Ishikawa (cell line): ENCODE measurements at regions not wholly inside any gene's neighbourhood (a gene's known extent, or its start where the extent isn't known, plus 50 kb on each side); places are given as distances from the start of the nearest gene placed in this dataset.

ENCODE experiments used
- CEBPB ChIP-seq: IDR thresholded peaks from 2 replicates; pipeline ENCODE4 v1.6.1; 2012
- CREB1 ChIP-seq: IDR thresholded peaks from 2 replicates; pipeline ENCODE4 v1.6.1; 2012; ENCODE audit warnings: low read depth
- EGR1 ChIP-seq: IDR thresholded peaks from 2 replicates; pipeline ENCODE4 v1.6.1; 2012
- EP300 ChIP-seq: IDR thresholded peaks from 2 replicates; pipeline ENCODE4 v1.6.1; 2012; ENCODE audit warnings: borderline replicate concordance
- FOXM1 ChIP-seq: IDR thresholded peaks from 2 replicates; pipeline ENCODE4 v1.6.1; 2012; ENCODE audit warnings: low read depth, borderline replicate concordance
- NFIC ChIP-seq: IDR thresholded peaks from 2 replicates; pipeline ENCODE4 v1.6.1; 2012
- RAD21 ChIP-seq: IDR thresholded peaks from 2 replicates; pipeline ENCODE4 v1.6.1; 2012; ENCODE audit warnings: low read depth
- TAF1 ChIP-seq: IDR thresholded peaks from 2 replicates; pipeline ENCODE4 v1.6.1; 2012; ENCODE audit warnings: low read depth, mild to moderate bottlenecking
- TCF12 ChIP-seq: IDR thresholded peaks from 2 replicates; pipeline ENCODE4 v1.6.1; 2012; ENCODE audit warnings: low read depth
- TEAD4 ChIP-seq: IDR thresholded peaks from 2 replicates; pipeline ENCODE4 v1.6.1; 2012
- YY1 ChIP-seq: IDR thresholded peaks from 2 replicates; pipeline ENCODE4 v1.6.1; 2012; ENCODE audit warnings: low read depth
- ZBTB7A ChIP-seq: IDR thresholded peaks from 2 replicates; pipeline ENCODE4 v1.6.1; 2012; ENCODE audit warnings: low read depth
- TF ChIP-seq, protein P1 (sequence below): IDR thresholded peaks from 2 replicates; pipeline ENCODE4 v1.6.1; 2012
- TF ChIP-seq, protein P2 (sequence below): IDR thresholded peaks from 2 replicates; pipeline ENCODE4 v1.6.1; 2012
- TF ChIP-seq, protein P3 (sequence below): IDR thresholded peaks from 2 replicates; pipeline ENCODE4 v1.6.1; 2012; ENCODE audit warnings: low read depth, mild to moderate bottlenecking

DNA sequence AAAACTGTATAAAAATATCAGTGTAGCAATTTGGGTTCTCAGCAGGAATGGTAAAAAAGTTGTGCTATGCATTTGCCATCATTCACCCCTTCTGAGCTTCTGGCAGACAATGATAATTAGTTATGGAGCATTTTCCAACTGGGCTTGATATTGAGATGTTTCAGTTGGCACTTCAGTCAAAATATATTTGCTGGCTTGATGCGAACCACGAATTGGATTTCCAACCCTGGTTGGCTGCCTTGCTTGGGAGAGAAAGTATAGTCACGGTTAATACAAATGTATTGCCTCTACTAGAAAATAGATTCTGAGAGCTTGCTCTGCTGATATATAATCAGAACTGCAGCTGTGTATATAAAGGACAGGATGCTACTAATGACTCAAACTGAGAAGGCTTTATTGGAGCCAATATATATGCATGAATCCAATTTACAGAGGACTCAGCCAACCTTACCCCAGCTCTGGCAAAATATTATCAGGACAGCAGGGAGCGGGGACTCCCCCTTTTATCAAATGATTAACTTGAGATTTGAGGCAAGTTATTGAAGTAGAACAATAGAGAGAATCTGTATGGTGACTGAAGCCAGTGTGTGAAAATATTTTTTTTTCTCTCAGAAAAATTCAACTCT is 219.8 kb upstream of the SMIM30 start:
- TF ChIP-seq TCF12 (no peak), CEBPB (no peak), FOXM1 (no peak), ZBTB7A (no peak), NFIC (no peak), TAF1 (no peak), TEAD4 (no peak)

DNA sequence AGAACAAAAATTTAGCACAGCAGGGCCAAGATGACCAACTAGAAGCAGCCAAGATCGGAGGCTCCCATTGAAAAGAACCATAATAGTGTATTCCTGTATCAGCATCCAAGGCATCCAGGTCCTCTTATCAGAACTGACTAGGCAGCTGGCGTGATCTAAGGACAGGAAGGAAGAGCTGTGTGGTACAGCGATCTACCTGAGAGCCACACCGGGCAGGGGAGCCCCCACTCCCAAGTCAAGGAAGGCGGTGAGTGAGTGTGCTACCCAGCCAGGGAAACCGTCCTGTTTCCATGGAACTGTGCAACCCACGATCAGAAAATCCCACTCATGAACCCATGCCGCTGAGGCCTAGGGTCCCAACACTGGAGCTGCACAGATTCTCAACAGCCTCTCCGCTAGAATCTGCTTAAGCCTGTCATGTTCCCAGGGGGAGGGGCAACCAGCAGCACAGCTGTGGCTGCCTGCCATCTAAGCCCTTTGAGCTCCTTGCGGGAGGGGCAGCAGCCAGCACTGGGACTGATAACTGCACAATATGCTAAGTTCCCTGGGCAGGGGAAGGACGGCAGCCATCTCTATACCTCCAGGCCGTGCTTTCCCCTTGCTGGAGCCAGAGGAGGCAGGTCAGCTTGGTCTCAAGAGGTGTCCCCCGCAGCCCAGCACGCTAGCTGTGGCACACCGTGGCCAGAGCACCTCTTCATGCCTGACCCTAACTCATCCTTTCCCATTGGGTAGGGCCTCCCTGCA is 213.0 kb upstream of the SMIM30 start:
- no peak for TF ChIP-seq EGR1
- TF ChIP-seq, protein P1, sequence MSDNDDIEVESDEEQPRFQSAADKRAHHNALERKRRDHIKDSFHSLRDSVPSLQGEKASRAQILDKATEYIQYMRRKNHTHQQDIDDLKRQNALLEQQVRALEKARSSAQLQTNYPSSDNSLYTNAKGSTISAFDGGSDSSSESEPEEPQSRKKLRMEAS: no peak
- no peak for TF ChIP-seq EP300
- TF ChIP-seq NFIC: no peak
- TF ChIP-seq TCF12: no peak
- TF ChIP-seq TAF1: no peak
- TF ChIP-seq, protein P2, sequence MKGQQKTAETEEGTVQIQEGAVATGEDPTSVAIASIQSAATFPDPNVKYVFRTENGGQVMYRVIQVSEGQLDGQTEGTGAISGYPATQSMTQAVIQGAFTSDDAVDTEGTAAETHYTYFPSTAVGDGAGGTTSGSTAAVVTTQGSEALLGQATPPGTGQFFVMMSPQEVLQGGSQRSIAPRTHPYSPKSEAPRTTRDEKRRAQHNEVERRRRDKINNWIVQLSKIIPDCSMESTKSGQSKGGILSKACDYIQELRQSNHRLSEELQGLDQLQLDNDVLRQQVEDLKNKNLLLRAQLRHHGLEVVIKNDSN: no peak
- no peak for TF ChIP-seq TEAD4
- TF ChIP-seq, protein P3, sequence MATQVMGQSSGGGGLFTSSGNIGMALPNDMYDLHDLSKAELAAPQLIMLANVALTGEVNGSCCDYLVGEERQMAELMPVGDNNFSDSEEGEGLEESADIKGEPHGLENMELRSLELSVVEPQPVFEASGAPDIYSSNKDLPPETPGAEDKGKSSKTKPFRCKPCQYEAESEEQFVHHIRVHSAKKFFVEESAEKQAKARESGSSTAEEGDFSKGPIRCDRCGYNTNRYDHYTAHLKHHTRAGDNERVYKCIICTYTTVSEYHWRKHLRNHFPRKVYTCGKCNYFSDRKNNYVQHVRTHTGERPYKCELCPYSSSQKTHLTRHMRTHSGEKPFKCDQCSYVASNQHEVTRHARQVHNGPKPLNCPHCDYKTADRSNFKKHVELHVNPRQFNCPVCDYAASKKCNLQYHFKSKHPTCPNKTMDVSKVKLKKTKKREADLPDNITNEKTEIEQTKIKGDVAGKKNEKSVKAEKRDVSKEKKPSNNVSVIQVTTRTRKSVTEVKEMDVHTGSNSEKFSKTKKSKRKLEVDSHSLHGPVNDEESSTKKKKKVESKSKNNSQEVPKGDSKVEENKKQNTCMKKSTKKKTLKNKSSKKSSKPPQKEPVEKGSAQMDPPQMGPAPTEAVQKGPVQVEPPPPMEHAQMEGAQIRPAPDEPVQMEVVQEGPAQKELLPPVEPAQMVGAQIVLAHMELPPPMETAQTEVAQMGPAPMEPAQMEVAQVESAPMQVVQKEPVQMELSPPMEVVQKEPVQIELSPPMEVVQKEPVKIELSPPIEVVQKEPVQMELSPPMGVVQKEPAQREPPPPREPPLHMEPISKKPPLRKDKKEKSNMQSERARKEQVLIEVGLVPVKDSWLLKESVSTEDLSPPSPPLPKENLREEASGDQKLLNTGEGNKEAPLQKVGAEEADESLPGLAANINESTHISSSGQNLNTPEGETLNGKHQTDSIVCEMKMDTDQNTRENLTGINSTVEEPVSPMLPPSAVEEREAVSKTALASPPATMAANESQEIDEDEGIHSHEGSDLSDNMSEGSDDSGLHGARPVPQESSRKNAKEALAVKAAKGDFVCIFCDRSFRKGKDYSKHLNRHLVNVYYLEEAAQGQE: no peak
- no peak for TF ChIP-seq FOXM1
- no peak for TF ChIP-seq ZBTB7A
- no peak for TF ChIP-seq YY1
- TF ChIP-seq RAD21: no peak
- TF ChIP-seq CREB1: no peak
- no peak for TF ChIP-seq CEBPB

DNA sequence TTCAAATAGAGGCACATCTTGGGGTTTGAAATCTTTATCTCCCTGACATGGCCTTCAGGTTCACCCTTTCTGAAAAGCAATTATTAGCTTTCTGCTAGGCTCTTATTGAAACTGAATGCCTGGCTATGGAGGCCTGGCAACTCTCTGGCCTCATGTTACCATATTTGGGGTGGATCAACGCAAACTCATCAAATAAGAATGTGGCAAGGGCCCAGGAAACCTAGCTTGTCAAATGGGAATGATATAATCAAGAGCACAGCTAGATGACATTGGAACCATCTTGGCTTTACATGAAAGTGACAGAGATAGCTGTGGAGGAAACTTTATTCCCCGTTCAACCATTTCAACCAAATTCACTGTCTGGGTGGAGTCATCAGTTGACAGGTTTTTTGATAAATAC is 202.8 kb upstream of the SMIM30 start:
- TF ChIP-seq NFIC (no peak), EGR1 (no peak), EP300 (no peak), TAF1 (no peak), YY1 (no peak), TEAD4 (no peak), TCF12 (no peak), FOXM1 (no peak), CREB1 (no peak), CEBPB (no peak), ZBTB7A (no peak), RAD21 (no peak)
- TF ChIP-seq, protein P1: no peak
- TF ChIP-seq, protein P3: no peak
- TF ChIP-seq, protein P2: no peak

DNA sequence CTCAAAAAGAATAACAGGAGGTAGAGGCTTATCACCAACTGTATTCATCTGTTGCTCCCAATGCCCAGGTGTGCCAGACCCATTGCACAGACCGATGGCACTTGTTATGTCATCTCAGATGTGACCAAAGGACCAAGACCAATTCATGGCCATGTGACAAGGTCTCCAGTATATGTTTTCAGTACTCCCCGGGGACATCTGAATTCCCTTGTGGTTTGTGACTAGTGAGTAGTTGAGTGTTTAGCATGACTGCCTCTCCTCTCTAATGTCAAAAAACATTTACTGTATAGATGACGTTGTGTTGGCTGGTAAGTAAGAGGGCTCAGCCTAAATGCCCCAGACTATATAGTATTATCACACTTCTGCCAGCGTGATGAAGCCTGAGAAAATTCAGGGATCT is 202.1 kb upstream of the SMIM30 start:
- TF ChIP-seq FOXM1 (no peak), YY1 (no peak), CEBPB (no peak), RAD21 (no peak), TCF12 (no peak), CREB1 (no peak), EGR1 (no peak), TEAD4 (no peak), ZBTB7A (no peak), TAF1 (no peak), EP300 (no peak), NFIC (no peak)
- TF ChIP-seq, protein P2: no peak
- TF ChIP-seq, protein P3: no peak
- TF ChIP-seq, protein P1: no peak
